ENCODE measurements at regions not wholly inside any gene's neighbourhood (a gene's known extent, or its start where the extent isn't known, plus 50 kb on each side); places are given as distances from the start of the nearest gene placed in this dataset.
A peak's percentile ranks its signal among the peaks of the same experiment; 100 is the strongest.

DNA sequence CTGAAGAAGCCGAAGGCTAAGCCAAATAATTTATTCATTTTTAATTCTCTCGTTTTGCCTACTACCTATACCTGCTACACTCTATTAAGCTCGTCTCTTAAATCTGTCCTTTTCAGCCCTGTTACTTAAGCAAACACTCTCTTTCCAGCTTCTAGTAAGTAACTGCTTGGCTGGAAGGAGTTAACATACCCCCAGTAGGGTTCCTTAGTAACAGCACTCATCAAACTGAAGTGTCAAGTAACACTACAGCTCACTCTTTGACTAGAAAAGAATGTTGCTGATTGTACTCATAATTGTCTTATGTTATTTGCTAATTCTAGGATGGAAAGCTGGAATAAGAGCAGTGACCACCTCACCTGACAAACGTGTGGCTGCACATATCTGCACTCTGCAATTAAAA is 120.0 kb upstream of the SCN7A start:
- no peaks in the 10 kb centered on the region for H3K27me3 ChIP-seq (ENCODE audit: insufficient read depth, insufficient read length)
- TF ChIP-seq SUZ12 (IDR thresholded peaks at IDR 0.05; ENCODE audit: extremely low read depth, insufficient read depth, insufficient read length) (no peak), ZNF274 (IDR thresholded peaks at IDR 0.05; ENCODE audit: low read depth, low read length) (no peak), YY1 (IDR thresholded peaks at IDR 0.05; ENCODE audit: insufficient read depth, insufficient read length) (no peak)
- no peak overlapping the region for H3K4me3 ChIP-seq (ENCODE audit: insufficient read length, low read depth)
- no peak overlapping the region for H3K9ac ChIP-seq (ENCODE audit: insufficient read length, low read depth)
- no peaks in the 10 kb centered on the region for H3K36me3 ChIP-seq (ENCODE audit: insufficient read depth, insufficient read length, low read length)
- H3K9me3 ChIP-seq (ENCODE audit: insufficient read depth, low read length), result peaks cover 25% of the 10 kb centered on the region
- H3K4me1 ChIP-seq (ENCODE audit: insufficient read depth, insufficient read length), result no peaks in the 10 kb centered on the region
- DNase-seq (ENCODE audit: low read depth, low spot score), result no peak

DNA sequence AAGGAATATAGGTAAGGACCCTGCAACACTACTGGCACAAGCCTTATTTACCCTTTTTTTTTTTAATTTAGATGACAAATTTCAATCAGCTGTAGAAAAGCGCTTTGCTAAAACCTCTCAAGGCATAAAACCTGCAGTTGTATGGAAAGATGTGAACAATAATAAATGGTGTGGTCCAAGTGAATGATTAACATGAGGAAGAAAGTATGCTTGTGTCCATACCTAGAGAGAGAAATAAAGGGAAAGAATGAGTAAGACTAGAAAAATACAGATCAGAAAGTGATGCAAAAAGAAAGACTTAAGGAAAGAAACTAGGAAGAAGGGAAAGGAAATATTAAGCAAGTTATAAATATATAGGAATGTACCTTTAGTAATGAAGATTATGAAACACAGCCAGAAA is 119.2 kb upstream of the SCN7A start:
- Histone ChIP-seq H3K4me1 (ENCODE audit: insufficient read depth, insufficient read length) (no peaks in the 10 kb centered on the region), H3K9ac (ENCODE audit: insufficient read length, low read depth) (no peak overlapping the region), H3K27me3 (ENCODE audit: insufficient read depth, insufficient read length) (no peaks in the 10 kb centered on the region), H3K9me3 (ENCODE audit: insufficient read depth, low read length) (peaks cover 17% of the 10 kb centered on the region), H3K4me3 (ENCODE audit: insufficient read length, low read depth) (no peak overlapping the region), H3K36me3 (ENCODE audit: insufficient read depth, insufficient read length, low read length) (no peaks in the 10 kb centered on the region)
- DNase-seq (ENCODE audit: low read depth, low spot score), result no peak
- TF ChIP-seq YY1 (IDR thresholded peaks at IDR 0.05; ENCODE audit: insufficient read depth, insufficient read length) (no peak), ZNF274 (IDR thresholded peaks at IDR 0.05; ENCODE audit: low read depth, low read length) (no peak), SUZ12 (IDR thresholded peaks at IDR 0.05; ENCODE audit: extremely low read depth, insufficient read depth, insufficient read length) (no peak)

DNA sequence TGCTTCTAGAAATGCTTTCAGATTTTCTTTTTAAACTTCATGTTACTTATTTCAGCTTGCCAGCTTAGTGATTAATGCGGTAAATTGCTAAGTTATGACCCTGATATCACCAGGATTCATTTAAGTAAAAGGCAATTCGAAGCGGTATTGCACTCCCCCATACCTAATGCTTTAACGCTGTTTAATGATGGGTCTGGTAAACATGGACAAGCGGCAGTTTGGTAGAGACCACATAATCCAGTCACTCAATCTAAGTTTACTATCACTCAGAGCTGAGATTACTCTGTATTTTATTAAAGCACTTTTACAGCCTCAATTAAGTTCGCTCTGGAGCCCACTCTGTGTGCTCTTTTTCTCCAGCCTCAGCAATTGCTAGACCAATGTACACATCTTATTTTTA is 118.2 kb upstream of the SCN7A start:
- Histone ChIP-seq H3K9ac (ENCODE audit: insufficient read length, low read depth) (no peak overlapping the region), H3K4me1 (ENCODE audit: insufficient read depth, insufficient read length) (no peaks in the 10 kb centered on the region), H3K36me3 (ENCODE audit: insufficient read depth, insufficient read length, low read length) (no peaks in the 10 kb centered on the region), H3K4me3 (ENCODE audit: insufficient read length, low read depth) (no peak overlapping the region), H3K9me3 (ENCODE audit: insufficient read depth, low read length) (peaks cover 12% of the 10 kb centered on the region), H3K27me3 (ENCODE audit: insufficient read depth, insufficient read length) (no peaks in the 10 kb centered on the region)
- DNase-seq (ENCODE audit: low read depth, low spot score), result no peak
- no peak for TF ChIP-seq SUZ12 (IDR thresholded peaks at IDR 0.05; ENCODE audit: extremely low read depth, insufficient read depth, insufficient read length)
- no peak for TF ChIP-seq YY1 (IDR thresholded peaks at IDR 0.05; ENCODE audit: insufficient read depth, insufficient read length)
- TF ChIP-seq ZNF274 (IDR thresholded peaks at IDR 0.05; ENCODE audit: low read depth, low read length), result no peak

- H3K4me3 ChIP-seq (ENCODE audit: insufficient read length, low read depth), result no peak overlapping the region
- no peak overlapping the region for H3K9ac ChIP-seq (ENCODE audit: insufficient read length, low read depth)
- H3K4me1 ChIP-seq (ENCODE audit: insufficient read depth, insufficient read length), result no peaks in the 10 kb centered on the region
- peaks cover 7% of the 10 kb centered on the region; the same call in 1 of the 2 replicates for H3K9me3 ChIP-seq (ENCODE audit: insufficient read depth, low read length)
- no peaks in the 10 kb centered on the region for H3K27me3 ChIP-seq (ENCODE audit: insufficient read depth, insufficient read length)
- no peaks in the 10 kb centered on the region for H3K36me3 ChIP-seq (ENCODE audit: insufficient read depth, insufficient read length, low read length)
- TF ChIP-seq YY1 (IDR thresholded peaks at IDR 0.05; ENCODE audit: insufficient read depth, insufficient read length) (no peak), ZNF274 (IDR thresholded peaks at IDR 0.05; ENCODE audit: low read depth, low read length) (no peak), SUZ12 (IDR thresholded peaks at IDR 0.05; ENCODE audit: extremely low read depth, insufficient read depth, insufficient read length) (no peak)
- DNase-seq (ENCODE audit: low read depth, low spot score), result no peak
Observed at GRCh38 chr2:166610913-166611305, 116.9 kb upstream of the SCN7A start.

DNA sequence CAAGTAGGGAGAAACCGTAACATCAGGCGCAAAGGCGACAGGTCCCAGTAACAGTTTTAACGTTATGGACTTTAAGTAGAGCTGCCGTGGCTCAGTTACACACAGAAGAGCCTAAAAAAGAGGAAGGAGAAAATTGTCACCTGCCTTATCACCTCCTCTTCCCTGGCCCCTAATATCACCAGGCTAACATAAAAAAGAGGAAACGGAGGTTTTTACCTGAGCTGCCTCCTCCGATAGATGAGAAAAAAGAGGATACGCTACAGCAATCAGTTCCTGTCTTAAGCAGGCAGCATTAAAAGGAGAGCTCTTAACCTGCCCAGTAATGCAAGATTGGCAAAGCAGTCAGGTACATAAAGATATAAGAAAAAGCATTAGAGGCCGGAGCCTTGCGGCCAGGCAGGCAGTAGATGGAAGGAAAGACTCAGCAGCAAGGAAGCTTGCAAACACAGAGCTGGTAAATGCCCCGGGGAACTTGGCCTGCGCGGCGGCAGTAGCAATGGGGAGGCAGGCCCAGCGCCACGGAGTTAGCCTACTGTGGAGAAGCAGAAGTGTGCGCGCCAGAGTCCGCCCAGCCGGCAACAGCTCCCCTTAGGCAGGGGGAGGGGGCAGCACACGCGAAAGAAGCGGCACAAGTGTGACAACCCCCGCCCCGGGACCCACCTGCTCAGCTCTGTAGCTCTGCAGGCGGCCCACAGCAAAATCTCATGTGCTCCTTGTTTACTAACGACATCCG is 116.3 kb upstream of the SCN7A start:
- Histone ChIP-seq H3K9ac (ENCODE audit: insufficient read length, low read depth) (no peak overlapping the region), H3K36me3 (ENCODE audit: insufficient read depth, insufficient read length, low read length) (no peaks in the 10 kb centered on the region), H3K4me1 (ENCODE audit: insufficient read depth, insufficient read length) (no peaks in the 10 kb centered on the region), H3K9me3 (ENCODE audit: insufficient read depth, low read length) (peaks cover 3% of the 10 kb centered on the region; the same call in 1 of the 2 replicates), H3K27me3 (ENCODE audit: insufficient read depth, insufficient read length) (no peaks in the 10 kb centered on the region), H3K4me3 (ENCODE audit: insufficient read length, low read depth) (no peak overlapping the region)
- no peak for DNase-seq (ENCODE audit: low read depth, low spot score)
- TF ChIP-seq YY1 (IDR thresholded peaks at IDR 0.05; ENCODE audit: insufficient read depth, insufficient read length) (no peak), SUZ12 (IDR thresholded peaks at IDR 0.05; ENCODE audit: extremely low read depth, insufficient read depth, insufficient read length) (no peak), ZNF274 (IDR thresholded peaks at IDR 0.05; ENCODE audit: low read depth, low read length) (no peak)

GRCh38 chr2:166609183-166609959 is 115.3 kb upstream of the SCN7A start:
- H3K9ac ChIP-seq (ENCODE audit: insufficient read length, low read depth), result no peak overlapping the region
- no peaks in the 10 kb centered on the region for H3K4me1 ChIP-seq (ENCODE audit: insufficient read depth, insufficient read length)
- H3K27me3 ChIP-seq (ENCODE audit: insufficient read depth, insufficient read length), result no peaks in the 10 kb centered on the region
- no peaks in the 10 kb centered on the region for H3K36me3 ChIP-seq (ENCODE audit: insufficient read depth, insufficient read length, low read length)
- peak; percentile 44 for DNase-seq (ENCODE audit: low read depth, low spot score)
- TF ChIP-seq SUZ12 (IDR thresholded peaks at IDR 0.05; ENCODE audit: extremely low read depth, insufficient read depth, insufficient read length), result no peak
- TF ChIP-seq YY1 (IDR thresholded peaks at IDR 0.05; ENCODE audit: insufficient read depth, insufficient read length), result no peak
- no peak for TF ChIP-seq ZNF274 (IDR thresholded peaks at IDR 0.05; ENCODE audit: low read depth, low read length)
- no peak overlapping the region for H3K4me3 ChIP-seq (ENCODE audit: insufficient read length, low read depth)
- peaks cover 3% of the 10 kb centered on the region; the same call in 1 of the 2 replicates for H3K9me3 ChIP-seq (ENCODE audit: insufficient read depth, low read length)

DNA sequence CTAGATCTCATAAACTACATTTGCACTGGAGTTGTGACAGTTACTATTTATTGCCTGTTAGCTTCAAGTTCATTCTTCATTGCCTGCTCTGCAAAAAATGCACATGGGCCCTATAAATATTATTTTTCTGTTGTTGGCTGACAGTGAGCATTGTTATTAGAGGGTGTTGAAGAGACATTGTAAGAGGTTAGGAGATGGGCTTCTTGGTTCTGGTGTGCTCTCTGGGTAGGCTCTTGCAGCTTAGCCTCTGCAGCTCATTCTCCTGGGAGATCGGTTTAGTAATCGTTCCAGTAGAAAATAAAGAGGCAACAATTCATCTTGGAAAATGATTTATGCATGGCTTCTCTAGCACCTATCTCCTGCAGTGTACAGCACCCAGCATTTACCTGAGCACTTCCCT is 113.8 kb upstream of the SCN7A start:
- H3K27me3 ChIP-seq (ENCODE audit: insufficient read depth, insufficient read length), result no peaks in the 10 kb centered on the region
- H3K4me1 ChIP-seq (ENCODE audit: insufficient read depth, insufficient read length), result no peaks in the 10 kb centered on the region
- TF ChIP-seq YY1 (IDR thresholded peaks at IDR 0.05; ENCODE audit: insufficient read depth, insufficient read length) (no peak), SUZ12 (IDR thresholded peaks at IDR 0.05; ENCODE audit: extremely low read depth, insufficient read depth, insufficient read length) (no peak), ZNF274 (IDR thresholded peaks at IDR 0.05; ENCODE audit: low read depth, low read length) (no peak)
- H3K9me3 ChIP-seq (ENCODE audit: insufficient read depth, low read length), result peaks cover 3% of the 10 kb centered on the region; the same call in 1 of the 2 replicates
- no peaks in the 10 kb centered on the region for H3K36me3 ChIP-seq (ENCODE audit: insufficient read depth, insufficient read length, low read length)
- DNase-seq (ENCODE audit: low read depth, low spot score), result no peak
- H3K4me3 ChIP-seq (ENCODE audit: insufficient read length, low read depth), result no peak overlapping the region
- no peak overlapping the region for H3K9ac ChIP-seq (ENCODE audit: insufficient read length, low read depth)

Measured in NT2/D1 (cell line).